Activated B cell treated with CpG ODN at 0.5 μM for 24 hours (primary cell): ENCODE measurements at regions not wholly inside any gene's neighbourhood (a gene's known extent, or its start where the extent isn't known, plus 50 kb on each side); places are given as distances from the start of the nearest gene placed in this dataset.

ENCODE experiments used
- ATAC-seq: fragments of 200-7000 bp; cut with Tn5 transposase; one replicate; pipeline ENCODE4 v1.10.0; 2021; ENCODE audit warnings: low read depth, mild to moderate bottlenecking, moderate library complexity
- CTCF ChIA-PET: fragments of 350-600 bp; sonication (Branson Sonifier 250); formaldehyde crosslinking; loops from one replicate; lab custom pipeline; 2021; ENCODE audit warnings: antibody characterized with exemption; lab: Charles Lee
- POLR2A ChIA-PET: fragments of 350-600 bp; sonication (Branson Sonifier 250); formaldehyde crosslinking; loops from one replicate; lab custom pipeline; 2021; ENCODE audit warnings: antibody characterized with exemption; lab: Charles Lee
- DNase-seq: peaks from one replicate; pipeline ENCODE4 v3.0.0; 2022
- H3K27ac Mint-ChIP-seq: one replicate; pipeline ENCODE4 v1.8.0; 2020; ENCODE audit warnings: mixed read lengths
- H3K27me3 Mint-ChIP-seq: one replicate; pipeline ENCODE4 v1.8.0; 2021; ENCODE audit warnings: mixed read lengths
- H3K36me3 Mint-ChIP-seq: one replicate; pipeline ENCODE4 v1.8.0; 2021; ENCODE audit warnings: low read depth, mixed read lengths
- H3K4me1 Mint-ChIP-seq: one replicate; pipeline ENCODE4 v1.8.0; 2021; ENCODE audit warnings: mixed read lengths
- H3K4me3 Mint-ChIP-seq: one replicate; pipeline ENCODE4 v1.8.0; 2020; ENCODE audit warnings: mild to moderate bottlenecking, mixed read lengths
- H3K9me3 Mint-ChIP-seq: one replicate; pipeline ENCODE4 v1.8.0; 2020; ENCODE audit warnings: mixed read lengths
- intact Hi-C: fragments of 100-400 bp; cut with micrococcal nuclease; formaldehyde crosslinking; loops from one replicate; pipeline ENCODE4 v1.15.1; 2024
- TF ChIP-seq, protein P1 (sequence below): fragments of 200-600 bp; IDR thresholded peaks from one replicate; pipeline ENCODE4 v1.8.0; 2022; ENCODE audit warnings: antibody characterized with exemption, mild to moderate bottlenecking

DNA sequence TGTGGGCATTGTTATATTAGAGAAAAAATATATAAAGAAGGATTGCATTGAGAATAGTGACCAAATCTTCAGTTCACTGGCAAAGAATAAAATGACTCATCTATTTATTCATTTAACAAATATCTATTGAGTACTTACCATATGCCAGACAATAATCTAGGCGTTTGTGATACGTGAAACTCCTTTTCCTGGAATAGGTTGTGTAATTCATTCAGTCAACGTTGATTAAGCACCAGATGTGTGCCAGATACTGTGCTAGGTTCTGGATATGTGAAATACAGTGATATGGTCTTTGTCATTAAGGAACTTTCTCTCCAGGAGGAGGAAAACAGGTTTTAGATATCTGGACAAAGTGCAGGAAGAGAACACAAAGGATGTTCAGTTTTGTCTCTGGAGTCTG lies 344.5 kb downstream of the RWDD3 start:
- H3K4me3 Mint-ChIP-seq: no peak overlapping the region
- H3K9me3 Mint-ChIP-seq: peaks cover 11% of the 10 kb centered on the region
- H3K27ac Mint-ChIP-seq: no peak overlapping the region
- H3K4me1 Mint-ChIP-seq: no peaks in the 10 kb centered on the region
- no peaks in the 10 kb centered on the region for H3K27me3 Mint-ChIP-seq
- ChIA-PET CTCF (no interaction called here), POLR2A (no interaction called here)
- no peaks in the 10 kb centered on the region for H3K36me3 Mint-ChIP-seq
- DNase-seq: no peak
- intact Hi-C loops: no loop called here
- TF ChIP-seq, protein P1, sequence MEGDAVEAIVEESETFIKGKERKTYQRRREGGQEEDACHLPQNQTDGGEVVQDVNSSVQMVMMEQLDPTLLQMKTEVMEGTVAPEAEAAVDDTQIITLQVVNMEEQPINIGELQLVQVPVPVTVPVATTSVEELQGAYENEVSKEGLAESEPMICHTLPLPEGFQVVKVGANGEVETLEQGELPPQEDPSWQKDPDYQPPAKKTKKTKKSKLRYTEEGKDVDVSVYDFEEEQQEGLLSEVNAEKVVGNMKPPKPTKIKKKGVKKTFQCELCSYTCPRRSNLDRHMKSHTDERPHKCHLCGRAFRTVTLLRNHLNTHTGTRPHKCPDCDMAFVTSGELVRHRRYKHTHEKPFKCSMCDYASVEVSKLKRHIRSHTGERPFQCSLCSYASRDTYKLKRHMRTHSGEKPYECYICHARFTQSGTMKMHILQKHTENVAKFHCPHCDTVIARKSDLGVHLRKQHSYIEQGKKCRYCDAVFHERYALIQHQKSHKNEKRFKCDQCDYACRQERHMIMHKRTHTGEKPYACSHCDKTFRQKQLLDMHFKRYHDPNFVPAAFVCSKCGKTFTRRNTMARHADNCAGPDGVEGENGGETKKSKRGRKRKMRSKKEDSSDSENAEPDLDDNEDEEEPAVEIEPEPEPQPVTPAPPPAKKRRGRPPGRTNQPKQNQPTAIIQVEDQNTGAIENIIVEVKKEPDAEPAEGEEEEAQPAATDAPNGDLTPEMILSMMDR: no peak
- ATAC-seq: no peak

DNA sequence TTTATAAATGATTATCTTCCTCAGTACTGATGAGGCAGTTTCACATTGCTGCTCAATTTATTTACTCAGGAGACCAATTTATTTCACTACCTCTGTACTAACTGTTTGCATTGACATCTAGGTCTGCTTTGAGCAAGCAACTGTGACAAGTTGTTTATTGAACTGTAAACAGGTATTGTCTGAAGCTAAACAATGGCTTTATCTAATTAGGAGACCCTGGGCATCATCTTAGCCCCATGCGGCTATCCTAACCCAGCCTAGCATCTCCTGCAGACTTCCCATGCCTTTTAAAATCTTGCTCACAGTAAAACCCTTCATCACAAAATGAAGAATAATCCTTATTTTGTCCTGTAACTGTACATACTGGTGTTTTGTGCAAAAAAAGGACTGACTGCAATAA lies 348.2 kb downstream of the RWDD3 start:
- Mint-ChIP-seq H3K4me1 (no peaks in the 10 kb centered on the region), H3K27me3 (no peaks in the 10 kb centered on the region), H3K27ac (no peak overlapping the region), H3K9me3 (peaks cover 3% of the 10 kb centered on the region), H3K36me3 (no peaks in the 10 kb centered on the region), H3K4me3 (no peak overlapping the region)
- POLR2A ChIA-PET: no interaction called here
- CTCF ChIA-PET: no interaction called here
- DNase-seq (no peak), ATAC-seq (no peak)
- intact Hi-C loops: no loop called here
- TF ChIP-seq, protein P1: no peak

DNA sequence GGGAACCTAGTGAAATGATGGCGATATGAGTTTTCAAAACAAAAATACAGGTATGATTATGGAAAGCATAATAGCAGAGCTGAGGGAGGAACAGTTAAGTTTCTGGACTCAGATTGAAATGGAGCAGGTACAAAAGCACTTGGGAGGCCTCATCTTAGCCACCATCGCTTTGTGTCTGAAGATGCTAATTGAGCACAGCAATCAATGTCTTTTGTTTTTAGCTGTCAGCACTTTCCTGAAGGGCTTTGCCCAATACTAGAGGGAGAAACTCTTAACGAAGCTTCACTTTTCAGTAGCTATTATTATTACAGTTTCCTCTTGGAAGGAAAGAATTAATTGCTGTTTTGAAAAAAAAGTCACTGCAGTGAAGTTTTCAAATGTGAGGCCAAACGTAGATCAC lies 348.7 kb downstream of the RWDD3 start:
- no peaks in the 10 kb centered on the region for H3K4me1 Mint-ChIP-seq
- TF ChIP-seq, protein P1: no peak
- ChIA-PET CTCF (no interaction called here), POLR2A (no interaction called here)
- intact Hi-C loops: no loop called here
- H3K27ac Mint-ChIP-seq: no peak overlapping the region
- H3K9me3 Mint-ChIP-seq: peaks cover 3% of the 10 kb centered on the region
- no peaks in the 10 kb centered on the region for H3K36me3 Mint-ChIP-seq
- DNase-seq (no peak), ATAC-seq (no peak)
- H3K27me3 Mint-ChIP-seq: no peaks in the 10 kb centered on the region
- H3K4me3 Mint-ChIP-seq: no peak overlapping the region

DNA sequence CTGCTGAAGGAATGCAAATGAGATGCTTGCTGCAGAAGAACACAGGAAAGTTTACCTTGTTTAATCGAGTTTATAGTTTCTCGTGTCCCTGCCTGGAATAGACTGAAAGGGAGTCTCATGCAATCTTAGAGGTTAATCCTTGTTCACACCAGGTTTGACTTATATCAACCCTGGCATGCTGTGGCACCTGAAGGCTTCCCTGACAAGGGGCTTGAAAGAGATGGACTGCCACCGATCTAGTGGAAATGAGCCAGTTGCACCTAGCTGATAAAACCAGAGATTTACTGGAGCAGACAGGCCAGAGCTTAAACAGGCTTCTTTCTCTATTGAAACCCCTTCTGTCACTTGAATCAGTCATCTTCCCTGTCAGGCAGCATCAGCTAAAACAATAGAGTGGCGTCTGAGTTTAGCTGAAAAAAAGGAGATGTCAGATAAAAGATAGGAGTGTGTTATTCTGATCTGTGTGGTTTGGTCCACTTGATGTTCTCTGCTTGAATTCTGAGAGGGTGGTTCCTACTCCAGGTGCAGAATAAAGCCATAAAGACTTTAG lies 349.7 kb downstream of the RWDD3 start:
- H3K36me3 Mint-ChIP-seq: no peaks in the 10 kb centered on the region
- POLR2A ChIA-PET: no interaction called here

DNA sequence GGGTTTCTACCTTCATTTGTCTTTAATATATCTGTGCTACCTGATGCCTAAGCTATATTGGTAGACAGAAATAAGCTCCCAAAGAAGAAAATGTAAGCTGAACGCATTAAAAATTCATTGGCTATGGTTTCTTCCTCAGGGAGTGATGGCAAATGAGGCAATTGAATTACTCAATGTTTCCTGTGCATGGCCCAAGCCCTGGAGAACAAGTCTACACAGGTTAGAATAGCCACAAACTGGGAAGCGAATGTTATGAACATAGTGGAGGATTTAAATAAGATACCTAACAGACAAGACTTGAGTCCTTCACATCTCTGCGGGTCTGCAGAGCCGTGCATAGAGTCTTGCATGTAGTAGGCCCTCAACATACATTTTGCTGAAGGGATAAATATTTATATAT lies 350.3 kb downstream of the RWDD3 start:
- H3K27me3 Mint-ChIP-seq: no peaks in the 10 kb centered on the region
- DNase-seq: no peak
- TF ChIP-seq, protein P1: no peak
- H3K36me3 Mint-ChIP-seq: no peaks in the 10 kb centered on the region
- intact Hi-C loops: no loop called here
- no peak overlapping the region for H3K27ac Mint-ChIP-seq
- peaks cover 6% of the 10 kb centered on the region for H3K9me3 Mint-ChIP-seq
- no peaks in the 10 kb centered on the region for H3K4me1 Mint-ChIP-seq
- CTCF ChIA-PET: no interaction called here
- no peak for ATAC-seq
- POLR2A ChIA-PET: no interaction called here
- no peak overlapping the region for H3K4me3 Mint-ChIP-seq

More for the DNA sequence above, 349.7 kb downstream of the RWDD3 start:
- Mint-ChIP-seq H3K27me3 (no peaks in the 10 kb centered on the region), H3K4me3 (no peak overlapping the region), H3K4me1 (no peaks in the 10 kb centered on the region), H3K9me3 (peaks cover 3% of the 10 kb centered on the region), H3K27ac (no peak overlapping the region)
- ATAC-seq (no peak), DNase-seq (no peak)
- intact Hi-C loops: no loop called here
- TF ChIP-seq, protein P1: no peak
- CTCF ChIA-PET: no interaction called here
